Hematopoietic multipotent progenitor cell treated with erythropoietin and hydrocortisone succinate and interleukin-3 and kit ligand, for 8 days (in vitro differentiated cells): ENCODE measurements at regions not wholly inside any gene's neighbourhood (a gene's known extent, or its start where the extent isn't known, plus 50 kb on each side); places are given as distances from the start of the nearest gene placed in this dataset.

ENCODE experiments used
- DNase-seq: peaks from one replicate; pipeline ENCODE4 v3.0.0-alpha.2; 2015

DNA sequence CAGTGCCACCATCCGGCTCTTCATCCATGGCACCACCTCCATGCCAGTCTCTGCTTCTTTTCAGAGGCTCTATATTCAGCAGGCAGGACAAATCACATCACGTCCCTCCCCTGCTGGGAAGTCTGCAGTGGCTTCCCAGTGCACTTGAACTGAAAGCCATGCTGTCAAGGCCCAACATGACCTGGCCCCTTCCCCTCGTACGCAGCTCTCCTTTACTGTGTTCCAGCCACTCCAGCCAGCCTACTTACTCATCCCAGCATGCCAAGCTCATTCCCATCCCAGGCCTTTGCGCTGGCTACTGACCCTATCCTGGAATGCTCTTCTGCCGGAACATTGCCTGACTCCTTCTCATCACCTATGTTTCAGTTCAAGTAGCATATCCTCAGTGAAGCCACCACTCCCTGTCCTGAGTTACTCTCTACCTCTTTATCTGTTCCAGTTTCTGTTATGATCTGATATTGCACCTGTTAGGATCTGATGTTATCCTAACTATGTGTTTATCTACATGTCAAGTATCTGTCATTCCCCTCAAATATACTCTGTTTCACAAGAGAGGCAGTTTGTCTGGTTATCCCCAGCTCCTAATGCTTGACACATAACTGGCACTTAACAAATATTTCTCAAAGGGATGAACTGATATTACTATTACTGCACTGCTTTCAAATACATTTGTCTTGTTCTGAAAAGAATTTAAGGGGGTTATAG is 101.2 kb upstream of the F3 start:
- DNase-seq = no peak

GRCh38 chr1:94641990-94642389 is 100.4 kb upstream of the F3 start:
- no peak for DNase-seq

DNA sequence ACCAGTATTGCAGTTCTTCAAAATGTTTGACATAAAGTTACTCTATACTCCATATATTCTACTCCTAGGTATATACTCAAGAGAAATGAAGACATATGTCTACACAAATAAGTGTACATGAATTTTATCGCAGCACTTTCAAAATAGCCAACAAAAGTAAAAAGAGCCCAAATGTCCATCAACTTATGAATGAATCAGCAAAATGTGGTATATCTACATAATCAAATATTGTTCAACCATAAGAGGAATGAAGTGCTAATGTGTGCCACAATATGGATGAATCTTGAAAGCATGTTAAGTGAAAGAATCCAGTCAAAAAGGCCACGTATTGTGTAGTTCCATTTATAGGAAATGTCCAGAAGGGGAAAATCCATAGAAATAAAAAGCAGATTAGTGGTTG is 98.6 kb upstream of the F3 start:
- DNase-seq = no peak

- no peak for DNase-seq
Observed at GRCh38 chr1:94637121-94637520, 95.6 kb upstream of the F3 start.

DNA sequence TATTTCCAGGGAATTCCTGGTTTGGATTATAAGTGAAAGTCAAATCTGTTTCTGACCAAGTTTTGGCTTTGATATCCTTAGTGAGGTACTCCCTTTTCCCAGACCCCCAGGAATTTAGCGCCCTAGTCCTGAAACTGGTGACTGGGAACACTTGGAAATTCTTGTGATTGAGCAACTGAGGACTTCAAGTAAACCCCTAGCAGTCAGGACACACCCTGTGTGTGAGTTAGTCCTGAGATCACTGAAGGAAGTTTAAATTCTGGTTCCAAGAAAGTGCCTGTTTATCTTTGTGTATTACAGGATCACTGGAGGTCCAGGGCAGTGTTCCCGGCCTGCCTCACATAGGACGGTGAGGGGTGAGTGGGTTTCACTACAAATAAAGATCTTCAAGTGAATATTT is 95.1 kb upstream of the F3 start:
- no peak for DNase-seq

- DNase-seq = no peak
Observed at GRCh38 chr1:94636100-94636499, 94.5 kb upstream of the F3 start.

DNA sequence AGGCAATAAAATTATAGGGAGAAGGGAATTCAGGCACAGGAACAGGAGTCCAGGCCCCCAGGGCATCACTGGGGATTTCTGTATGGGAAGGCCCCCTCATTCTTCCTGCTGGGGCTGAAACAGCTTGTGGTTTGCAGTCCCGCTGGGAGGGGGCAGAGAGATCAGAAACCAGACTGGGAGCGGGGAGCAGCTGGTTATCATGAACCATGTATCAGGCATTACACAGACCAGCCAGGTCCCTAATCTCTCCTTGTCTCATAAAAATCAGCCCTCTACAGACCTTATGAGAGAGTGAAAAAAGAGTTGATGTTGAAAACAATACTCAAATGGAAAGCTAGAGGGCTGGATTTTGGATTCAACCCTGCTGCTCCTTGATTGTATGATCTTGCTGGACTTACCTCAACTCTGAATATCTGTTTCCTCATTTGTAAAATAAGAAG is 93.4 kb upstream of the F3 start:
- peak; percentile 94 for DNase-seq

DNA sequence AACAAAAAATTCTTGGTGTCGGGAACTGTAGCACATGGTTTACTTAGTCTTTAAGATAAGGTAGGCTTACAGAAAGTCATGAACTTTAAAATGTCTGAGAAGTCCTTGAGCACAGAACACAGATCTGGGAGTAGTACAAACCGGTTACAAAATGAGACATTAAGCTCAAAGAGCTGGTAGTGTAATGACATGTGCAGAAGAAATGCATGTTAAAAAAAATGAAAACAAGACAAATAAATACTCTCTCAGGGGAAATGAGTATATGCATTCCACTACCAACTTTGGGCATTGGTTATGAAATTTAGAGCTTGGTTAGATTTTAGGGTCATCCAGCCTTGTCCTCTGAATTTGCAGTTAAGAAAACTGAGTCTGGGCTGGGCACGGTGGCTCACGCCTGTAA is 91.5 kb upstream of the F3 start:
- no peak for DNase-seq

- no peak for DNase-seq
Observed at GRCh38 chr1:94629259-94630181, 88.0 kb upstream of the F3 start.

DNA sequence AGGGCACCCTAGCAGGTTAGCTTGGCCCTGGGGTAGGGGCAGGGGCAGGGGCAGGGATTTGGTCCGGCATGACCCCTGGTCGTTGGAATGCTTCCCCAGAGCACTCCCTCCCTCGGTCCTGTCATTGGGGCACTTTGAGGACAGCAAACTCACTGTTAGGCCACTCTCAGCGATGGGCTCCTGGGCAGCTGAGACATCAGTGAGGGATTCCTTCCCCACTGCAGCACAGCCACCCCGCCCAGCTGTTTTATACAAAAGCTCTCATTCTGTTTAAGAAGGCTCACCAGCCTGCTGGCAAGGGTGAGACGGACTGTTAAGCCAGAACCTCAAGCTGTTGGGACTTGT is 86.9 kb upstream of the F3 start:
- no peak for DNase-seq

DNA sequence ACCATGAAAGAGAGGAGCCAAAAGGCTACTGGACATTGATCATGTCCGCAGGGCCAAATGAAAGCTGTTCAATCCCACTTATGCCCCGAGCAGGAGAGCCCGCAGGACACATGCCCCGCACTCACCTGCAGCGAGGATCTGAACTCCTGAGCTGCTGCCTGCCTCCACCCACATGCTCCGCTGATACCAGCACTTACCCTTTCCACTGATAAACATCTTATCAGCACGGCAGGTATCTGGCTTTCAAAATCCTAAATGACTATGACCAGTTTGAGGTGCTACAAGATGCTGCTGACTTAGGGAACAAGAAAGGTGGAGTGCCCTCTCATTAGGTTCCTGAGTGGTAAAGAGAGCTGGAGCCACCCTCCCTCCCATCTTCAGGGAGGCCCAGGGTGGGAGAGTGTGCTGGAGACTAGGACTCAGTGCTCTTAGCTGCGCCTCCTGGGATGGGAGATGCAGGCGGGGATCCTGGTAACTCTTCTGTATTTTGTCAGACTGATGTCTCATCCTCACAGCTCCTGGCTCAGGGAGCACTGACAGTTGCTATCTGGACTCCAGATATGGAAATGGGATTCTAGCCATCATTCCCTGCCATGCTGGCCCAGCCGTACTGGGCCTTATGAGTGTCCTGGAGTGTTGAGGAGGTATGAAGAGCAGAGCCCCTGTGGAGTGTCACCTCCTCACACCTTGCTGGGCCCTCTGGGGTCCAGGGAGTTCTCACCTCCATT is 86.4 kb upstream of the F3 start:
- DNase-seq = no peak

GRCh38 chr1:94624203-94624602 is 82.6 kb upstream of the F3 start:
- DNase-seq = no peak

DNA sequence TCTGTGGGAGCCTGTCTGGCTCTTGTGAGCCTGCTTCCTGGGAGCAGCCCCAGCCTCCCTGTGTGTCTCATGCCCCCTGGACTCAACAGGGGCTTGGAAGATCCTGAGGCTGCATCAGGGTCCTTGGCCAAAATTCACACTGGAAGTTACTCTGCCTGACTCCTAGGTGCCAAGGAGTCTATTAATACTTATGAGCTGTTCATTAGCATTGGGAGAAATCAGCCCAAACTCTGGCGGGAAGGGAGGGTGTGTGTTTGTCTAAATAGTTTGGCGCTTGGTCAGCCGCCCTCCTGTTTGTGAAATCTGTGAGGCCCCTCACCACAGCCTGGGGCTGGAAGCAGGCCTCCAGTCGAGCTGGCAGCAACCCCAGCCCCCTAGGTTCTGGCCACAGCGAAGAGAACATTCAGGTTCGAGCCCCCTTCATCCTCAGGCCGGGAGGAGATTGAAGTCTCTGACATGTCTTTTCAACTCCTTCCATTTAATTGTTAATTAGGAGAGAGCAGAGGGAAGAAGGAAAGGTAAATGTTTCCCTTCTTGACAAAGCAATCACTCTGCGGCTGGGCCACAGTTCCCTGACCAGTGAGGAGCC is 82.1 kb upstream of the F3 start:
- no peak for DNase-seq

DNA sequence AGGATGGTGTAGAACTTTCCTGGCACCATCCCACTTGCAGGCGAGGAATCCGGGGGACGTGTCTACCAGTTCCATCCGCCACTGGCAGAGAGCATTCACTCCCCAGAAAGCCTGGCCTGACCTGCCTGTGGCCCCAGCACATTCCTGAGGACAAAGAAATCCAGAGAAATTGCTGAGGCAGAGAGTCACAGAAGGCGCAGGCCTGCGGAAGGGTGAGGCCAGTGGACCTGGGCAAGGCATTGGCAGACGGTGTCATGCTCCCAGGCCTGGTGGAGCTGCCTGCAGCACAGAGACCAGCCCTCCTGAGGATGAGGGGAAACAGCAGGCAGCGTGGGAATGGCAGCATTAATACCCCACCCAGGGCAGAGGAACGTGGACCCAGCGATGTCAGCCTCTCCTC is 81.2 kb upstream of the F3 start:
- no peak for DNase-seq

- DNase-seq = no peak
Observed at GRCh38 chr1:94621802-94622201, 80.2 kb upstream of the F3 start.

DNA sequence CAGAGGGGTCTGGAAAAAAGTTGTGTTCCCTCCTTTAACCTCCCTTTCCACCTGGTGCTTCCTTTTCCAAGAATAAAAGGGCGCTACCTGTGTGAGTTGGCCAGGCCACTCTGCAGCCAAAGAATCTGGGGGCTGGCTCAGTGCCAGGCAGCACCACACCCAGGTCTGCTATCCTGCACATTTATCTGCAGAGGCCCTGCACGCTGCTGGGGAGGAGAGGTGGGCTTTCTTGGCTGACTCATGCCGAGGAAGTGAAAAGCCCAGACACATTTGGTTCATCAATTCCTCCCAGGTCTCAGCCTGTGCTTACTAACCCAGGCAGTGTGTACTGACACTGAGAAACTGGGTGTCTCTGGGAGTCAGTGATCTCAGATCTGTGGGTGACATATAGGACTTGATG is 79.8 kb upstream of the F3 start:
- peak; percentile 79 for DNase-seq

- DNase-seq = no peak
Observed at GRCh38 chr1:94620345-94621031, 78.9 kb upstream of the F3 start.

DNA sequence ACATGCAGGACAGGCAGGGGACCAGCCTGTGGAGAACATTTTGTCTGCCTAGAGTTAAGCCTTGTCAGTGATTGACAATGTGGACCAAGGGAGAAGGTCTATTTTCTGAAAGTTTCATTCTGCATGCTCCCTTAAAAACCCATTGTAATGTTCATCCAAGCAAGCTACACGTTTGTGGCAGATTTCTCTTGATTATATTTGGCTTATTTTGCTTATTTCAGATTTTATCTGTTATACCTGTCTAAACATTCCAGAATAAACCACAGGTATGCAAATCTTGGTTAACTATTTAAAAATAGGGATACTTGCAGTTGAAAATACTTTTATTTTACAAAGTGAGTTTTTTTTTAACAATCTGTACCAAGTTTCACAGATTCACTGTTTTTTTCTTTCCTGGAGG is 78.2 kb upstream of the F3 start:
- no peak for DNase-seq

DNA sequence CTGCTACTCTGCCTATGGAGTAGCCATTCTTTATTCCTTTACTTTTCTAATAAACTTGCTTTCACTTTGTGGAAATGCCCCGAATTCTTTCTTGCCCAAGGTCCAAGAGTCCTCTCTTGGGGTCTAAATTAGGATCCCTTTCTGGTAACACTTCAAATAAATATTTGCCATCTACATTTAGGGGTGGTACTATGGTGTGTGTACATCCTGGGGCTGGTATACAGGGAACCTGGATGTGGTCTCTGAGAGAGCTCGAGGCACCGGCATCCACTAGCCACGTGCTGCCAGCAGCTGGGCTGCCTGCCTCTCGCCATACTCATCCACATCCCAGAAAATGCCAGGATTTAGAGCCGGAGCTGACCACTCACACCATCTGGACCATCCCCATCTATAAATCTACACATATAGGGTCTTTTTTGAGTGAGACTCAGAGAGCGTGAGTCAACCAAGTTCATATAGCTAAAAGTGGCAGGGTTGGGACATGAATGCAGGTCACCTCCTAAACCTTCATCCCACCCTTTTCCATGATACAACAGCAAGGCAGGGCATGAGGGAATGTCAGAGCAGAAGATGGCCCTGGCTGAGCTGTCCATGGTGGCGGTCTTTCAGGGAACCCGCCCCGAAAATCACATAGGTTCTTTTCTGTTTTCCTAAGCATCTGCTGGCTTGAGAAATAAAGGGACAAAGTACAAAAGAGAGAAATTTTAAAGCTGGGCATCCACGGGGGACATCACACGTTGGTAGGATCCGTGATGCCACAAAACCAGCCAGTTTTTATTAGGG is 76.6 kb upstream of the F3 start:
- DNase-seq = no peak

- no peak for DNase-seq
Observed at GRCh38 chr1:94617134-94617805, 75.7 kb upstream of the F3 start.

DNA sequence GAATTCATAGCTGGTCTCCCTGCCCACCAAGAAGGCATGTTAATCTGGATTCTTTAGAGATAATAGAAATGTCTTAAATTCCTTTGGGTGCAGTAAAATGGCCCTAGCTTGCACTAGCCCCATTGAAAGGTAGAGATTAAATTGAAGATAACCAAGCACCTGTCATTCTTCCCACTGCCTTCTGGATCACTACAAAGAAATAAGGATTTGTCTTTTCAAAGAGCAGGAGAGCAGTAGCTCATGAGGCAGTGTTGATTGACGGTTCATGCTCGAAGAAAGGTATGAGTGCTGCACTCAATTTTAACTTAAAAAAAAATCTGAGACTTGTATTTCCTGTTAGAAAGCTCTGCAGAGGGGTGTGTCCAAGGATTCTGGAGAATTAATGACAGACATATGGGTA is 74.9 kb upstream of the F3 start:
- DNase-seq = no peak
